CD4-positive, alpha-beta T cell (primary cell): ENCODE measurements at regions not wholly inside any gene's neighbourhood (a gene's known extent, or its start where the extent isn't known, plus 50 kb on each side); places are given as distances from the start of the nearest gene placed in this dataset.

ENCODE experiments used
- ATAC-seq: fragments of 200-7000 bp; cut with Tn5 transposase; one replicate; pipeline ENCODE4 v1.10.0; 2022; ENCODE audit warnings: mild to moderate bottlenecking; ENCODE audit not compliant: poor library complexity
- CTCF ChIA-PET: fragments of 350-600 bp; sonication (Branson Sonifier 250); formaldehyde crosslinking; loops from one replicate; lab custom pipeline; 2021; ENCODE audit warnings: antibody characterized with exemption, inconsistent platforms; lab: Charles Lee
- POLR2A ChIA-PET: fragments of 350-600 bp; sonication (Branson Sonifier 250); formaldehyde crosslinking; loops from one replicate; lab custom pipeline; 2021; ENCODE audit warnings: antibody characterized with exemption, inconsistent platforms; lab: Charles Lee
- DNase-seq, 14 experiments: peaks; one replicate each; pipeline ENCODE4 v3.0.0-alpha.2; 2013 to 2020; ENCODE audit warnings: mixed read lengths in 2 of 14
- H3K27ac ChIP-seq, 2 donors: one replicate each; pipeline versions ENCODE4 v1.5.1 to v1.7.0; 2013; ENCODE audit warnings: low read length in 2 of 2, low read depth in 1 of 2, mild to moderate bottlenecking in 1 of 2
- H3K27me3 ChIP-seq, 2 experiments: 1 replicate in 1 of 2; 2 replicates in 1 of 2; pipeline versions ENCODE4 v1.6.1 to v1.7.0; 2013; ENCODE audit warnings: low read length in 2 of 2, control low read depth in 1 of 2, mild to moderate bottlenecking in 1 of 2, moderate library complexity in 1 of 2; ENCODE audit not compliant: insufficient read depth in 2 of 2, control insufficient read depth in 1 of 2
- H3K36me3 ChIP-seq: one replicate; pipeline ENCODE4 v1.6.1; 2013; ENCODE audit warnings: low read length, control low read depth; ENCODE audit not compliant: insufficient read depth
- H3K4me1 ChIP-seq: one replicate; pipeline ENCODE4 v1.6.1; 2013; ENCODE audit warnings: low read length, control low read depth; ENCODE audit not compliant: insufficient read depth
- H3K4me3 ChIP-seq: one replicate; pipeline ENCODE4 v1.5.1; 2013; ENCODE audit warnings: mild to moderate bottlenecking, low read length, moderate library complexity
- H3K9me3 ChIP-seq, 2 experiments: 1 replicate in 1 of 2; 2 replicates in 1 of 2; pipeline versions ENCODE4 v1.6.1 to v1.7.0; 2013; ENCODE audit warnings: low read length in 2 of 2, mild to moderate bottlenecking in 2 of 2, control low read depth in 1 of 2, moderate library complexity in 1 of 2; ENCODE audit not compliant: control insufficient read depth in 1 of 2, insufficient read depth in 1 of 2
- H3K27ac Mint-ChIP-seq: one replicate; pipeline ENCODE4 v1.8.0; 2020; ENCODE audit warnings: mixed read lengths
- H3K27me3 Mint-ChIP-seq: one replicate; pipeline ENCODE4 v1.8.0; 2021; ENCODE audit warnings: mixed read lengths
- H3K36me3 Mint-ChIP-seq: one replicate; pipeline ENCODE4 v1.8.0; 2021; ENCODE audit warnings: low read depth, mixed read lengths
- H3K4me1 Mint-ChIP-seq: one replicate; pipeline ENCODE4 v1.8.0; 2021; ENCODE audit warnings: low read depth, mixed read lengths
- H3K4me3 Mint-ChIP-seq: one replicate; pipeline ENCODE4 v1.8.0; 2020; ENCODE audit warnings: mild to moderate bottlenecking, mixed read lengths
- H3K9me3 Mint-ChIP-seq: one replicate; pipeline ENCODE4 v1.8.0; 2020; ENCODE audit warnings: mixed read lengths
- CTCF ChIP-seq: fragments of 200-600 bp; IDR thresholded peaks from one replicate; pipeline ENCODE4 v1.8.0; 2022; ENCODE audit warnings: antibody characterized with exemption, mild to moderate bottlenecking
- intact Hi-C, 2 experiments: fragments of 100-400 bp; cut with DNase I in 1 of 2; cut with micrococcal nuclease in 1 of 2; formaldehyde crosslinking; loops; one replicate each; pipeline versions ENCODE4 v1.15.1 to v1.9.0; 2023 to 2025; cut with DNase I, micrococcal nuclease

- intact Hi-C loops, result loop anchor here (5.0 to 10.0 kb wide), 4 partner anchors 358 to 606 kb away; no protein-coding TSS in a partner anchor
- no peaks in the 10 kb centered on the region for H3K36me3 Mint-ChIP-seq
- Histone ChIP-seq H3K9me3 (no peaks in the 10 kb centered on the region), H3K36me3 (no peaks in the 10 kb centered on the region), H3K4me1 (no peaks in the 10 kb centered on the region), H3K4me3 (no peak overlapping the region), H3K27ac (no peak overlapping the region), H3K27me3 (no peaks in the 10 kb centered on the region)
- ChIA-PET CTCF (interaction anchor here (1.5 kb wide), 1 partner anchor 12 kb away, joined by 3 read pairs; no protein-coding TSS in a partner anchor), POLR2A (no interaction called here)
- H3K9me3 Mint-ChIP-seq, result no peaks in the 10 kb centered on the region
- DNase-seq, result peak in 4 of 14 experiments; percentile 7 to 29 (median 25)
- TF ChIP-seq CTCF, result peak; percentile 28
- ATAC-seq, result no peak
- H3K4me1 Mint-ChIP-seq, result no peaks in the 10 kb centered on the region
- peaks cover 24% of the 10 kb centered on the region for H3K27me3 Mint-ChIP-seq
- no peak overlapping the region for H3K4me3 Mint-ChIP-seq
- no peak overlapping the region for H3K27ac Mint-ChIP-seq
These were observed 122.6 kb upstream of the MCHR2 start for GRCh38 chr6:100116411-100117194.

- Mint-ChIP-seq H3K27ac (no peak overlapping the region), H3K27me3 (peaks cover 21% of the 10 kb centered on the region), H3K4me1 (no peaks in the 10 kb centered on the region), H3K9me3 (no peaks in the 10 kb centered on the region), H3K36me3 (no peaks in the 10 kb centered on the region), H3K4me3 (no peak overlapping the region)
- CTCF ChIA-PET, result no interaction called here
- DNase-seq (no peak), ATAC-seq (no peak)
- Histone ChIP-seq H3K4me3 (no peak overlapping the region), H3K36me3 (no peaks in the 10 kb centered on the region), H3K27ac (no peak overlapping the region), H3K4me1 (no peaks in the 10 kb centered on the region), H3K9me3 (no peaks in the 10 kb centered on the region), H3K27me3 (no peaks in the 10 kb centered on the region)
- intact Hi-C loops, result loop anchor here (5.0 to 10.0 kb wide), 4 partner anchors 359 to 607 kb away; no protein-coding TSS in a partner anchor
- POLR2A ChIA-PET, result no interaction called here
- no peak for TF ChIP-seq CTCF
These were observed 121.5 kb upstream of the MCHR2 start for GRCh38 chr6:100115407-100116101.

- H3K36me3 ChIP-seq, result no peaks in the 10 kb centered on the region
- H3K9me3 Mint-ChIP-seq, result no peaks in the 10 kb centered on the region
- H3K4me3 Mint-ChIP-seq, result no peak overlapping the region
- H3K27me3 Mint-ChIP-seq, result peaks cover 21% of the 10 kb centered on the region
- H3K27ac Mint-ChIP-seq, result no peak overlapping the region
- intact Hi-C loops, result loop anchor here (10.0 kb wide), 2 partner anchors 362 to 552 kb away; no protein-coding TSS in a partner anchor
- H3K4me1 Mint-ChIP-seq, result no peaks in the 10 kb centered on the region
- no peaks in the 10 kb centered on the region for H3K4me1 ChIP-seq
- DNase-seq (no peak), ATAC-seq (no peak)
- H3K27ac ChIP-seq, result no peak overlapping the region
- ChIA-PET CTCF (no interaction called here), POLR2A (no interaction called here)
- no peak overlapping the region for H3K4me3 ChIP-seq
- no peaks in the 10 kb centered on the region for H3K36me3 Mint-ChIP-seq
- H3K9me3 ChIP-seq, result no peaks in the 10 kb centered on the region
- no peaks in the 10 kb centered on the region for H3K27me3 ChIP-seq
- TF ChIP-seq CTCF, result no peak
These were observed 119.0 kb upstream of the MCHR2 start for GRCh38 chr6:100112855-100113508.
